Upper lobe of left lung (tissue), 4 donors: ENCODE measurements at regions not wholly inside any gene's neighbourhood (a gene's known extent, or its start where the extent isn't known, plus 50 kb on each side); places are given as distances from the start of the nearest gene placed in this dataset.
"Not testable (repeated sequence)": the region's sequence is repeated elsewhere in the genome, so short reads cannot be mapped to it uniquely, and the experiment has no call there.

ENCODE experiments used
- POLR2A ChIP-seq, 4 donors: fragments of 450-650 bp; IDR thresholded peaks; one replicate each; pipeline ENCODE4 v1.5.1; 2016 to 2017; ENCODE audit warnings: antibody characterized with exemption in 4 of 4, mild to moderate bottlenecking in 2 of 4
- POLR2AphosphoS5 ChIP-seq, 2 donors: sonication (generic); formaldehyde crosslinking; IDR thresholded peaks; one replicate each; pipeline ENCODE4 v1.5.1; 2017; ENCODE audit warnings: antibody characterized with exemption in 2 of 2
- TF ChIP-seq, protein P1 (sequence below), 6 experiments: fragments of 450-650 bp in 4 of 6; fragments of 200-600 bp in 2 of 6; sonication (generic) in 2 of 6; IDR thresholded peaks; one replicate each; pipeline ENCODE4 v1.5.1; 2016 to 2019; ENCODE audit warnings: antibody characterized with exemption in 6 of 6

DNA sequence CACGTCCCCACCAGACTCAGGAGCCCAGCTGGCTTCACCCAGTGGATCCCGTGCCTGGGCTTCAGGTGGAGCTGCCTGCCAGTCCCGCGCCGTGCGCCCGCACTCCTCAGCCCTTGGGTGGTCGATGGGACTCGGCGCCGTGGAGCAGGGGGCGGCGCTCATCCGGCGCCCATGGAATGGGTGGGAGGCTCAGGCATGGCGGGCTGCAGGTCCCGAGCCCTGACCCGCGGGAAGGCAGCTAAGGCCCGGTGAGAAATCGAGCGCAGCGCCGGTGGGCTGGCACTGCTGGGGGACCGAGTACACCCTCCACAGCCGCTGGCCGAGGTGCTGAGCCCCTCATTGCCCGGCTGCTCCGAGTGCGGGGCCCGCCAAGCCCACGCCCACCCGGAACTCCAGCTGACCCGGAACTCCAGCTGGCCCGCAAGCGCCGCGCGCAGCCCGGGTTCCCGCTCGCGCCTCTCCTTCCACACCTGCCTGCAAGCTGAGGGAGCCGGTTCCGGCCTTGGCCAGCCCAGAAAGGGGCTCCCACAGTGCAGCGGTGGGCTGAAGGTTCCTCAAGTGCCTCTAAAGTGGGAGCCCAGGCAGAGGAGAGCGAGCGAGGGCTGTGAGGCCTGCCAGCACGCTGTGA is 1184.6 kb downstream of the PLA2G4A start:
- TF ChIP-seq POLR2A, POLR2AphosphoS5 (IDR thresholded peaks at IDR 0.05): not testable (repeated sequence)
- TF ChIP-seq, protein P1, sequence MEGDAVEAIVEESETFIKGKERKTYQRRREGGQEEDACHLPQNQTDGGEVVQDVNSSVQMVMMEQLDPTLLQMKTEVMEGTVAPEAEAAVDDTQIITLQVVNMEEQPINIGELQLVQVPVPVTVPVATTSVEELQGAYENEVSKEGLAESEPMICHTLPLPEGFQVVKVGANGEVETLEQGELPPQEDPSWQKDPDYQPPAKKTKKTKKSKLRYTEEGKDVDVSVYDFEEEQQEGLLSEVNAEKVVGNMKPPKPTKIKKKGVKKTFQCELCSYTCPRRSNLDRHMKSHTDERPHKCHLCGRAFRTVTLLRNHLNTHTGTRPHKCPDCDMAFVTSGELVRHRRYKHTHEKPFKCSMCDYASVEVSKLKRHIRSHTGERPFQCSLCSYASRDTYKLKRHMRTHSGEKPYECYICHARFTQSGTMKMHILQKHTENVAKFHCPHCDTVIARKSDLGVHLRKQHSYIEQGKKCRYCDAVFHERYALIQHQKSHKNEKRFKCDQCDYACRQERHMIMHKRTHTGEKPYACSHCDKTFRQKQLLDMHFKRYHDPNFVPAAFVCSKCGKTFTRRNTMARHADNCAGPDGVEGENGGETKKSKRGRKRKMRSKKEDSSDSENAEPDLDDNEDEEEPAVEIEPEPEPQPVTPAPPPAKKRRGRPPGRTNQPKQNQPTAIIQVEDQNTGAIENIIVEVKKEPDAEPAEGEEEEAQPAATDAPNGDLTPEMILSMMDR (IDR thresholded peaks at IDR 0.05) = not testable (repeated sequence)
